ENCODE measurements at regions not wholly inside any gene's neighbourhood (a gene's known extent, or its start where the extent isn't known, plus 50 kb on each side); places are given as distances from the start of the nearest gene placed in this dataset.

- H3K4me1 ChIP-seq = no peaks in the 10 kb centered on the region
- no peaks in the 10 kb centered on the region for H3K9me3 ChIP-seq
- H3K4me3 ChIP-seq (ENCODE audit: low read depth, low read length) = no peak overlapping the region
Observed at GRCh38 chr9:119101048-119101447, 268.2 kb downstream of the BRINP1 start.

GRCh38 chr9:119114681-119115080 is 254.6 kb downstream of the BRINP1 start:
- no peak for TF ChIP-seq CTCF (IDR thresholded peaks at IDR 0.05; ENCODE audit: low read depth, low read length)
- Histone ChIP-seq H3K4me3 (ENCODE audit: low read depth, low read length) (no peak overlapping the region), H3K9me3 (no peaks in the 10 kb centered on the region; the same call in 1 of the 2 replicates), H3K36me3 (no peaks in the 10 kb centered on the region), H3K27me3 (no peaks in the 10 kb centered on the region), H3K4me1 (no peaks in the 10 kb centered on the region)
- DNase-seq = no peak

More at GRCh38 chr9:119101048-119101447, 268.2 kb downstream of the BRINP1 start:
- TF ChIP-seq CTCF (IDR thresholded peaks at IDR 0.05; ENCODE audit: low read depth, low read length) = no peak
- H3K27me3 ChIP-seq = no peaks in the 10 kb centered on the region
- no peaks in the 10 kb centered on the region for H3K36me3 ChIP-seq
- no peak for DNase-seq

Data from BE2C (cell line).